Fibroblast of lung (primary cell): ENCODE measurements at regions not wholly inside any gene's neighbourhood (a gene's known extent, or its start where the extent isn't known, plus 50 kb on each side); places are given as distances from the start of the nearest gene placed in this dataset.
A peak's percentile ranks its signal among the peaks of the same experiment; 100 is the strongest.

ENCODE experiments used
- DNase-seq, 2 donors: peaks; one replicate each; pipeline versions ENCODE4 v3.0.0 to v3.0.0-alpha.2; 2010; ENCODE audit warnings: low read depth in 2 of 2
- H2AFZ ChIP-seq: 2 replicates; pipeline ENCODE4 v1.5.1; 2012; ENCODE audit warnings: low read length, control low read depth, inconsistent platforms
- H3K27ac ChIP-seq: 2 replicates; pipeline ENCODE4 v1.5.1; 2011; ENCODE audit warnings: low read length, control low read depth; ENCODE audit not compliant: insufficient read depth
- H3K27me3 ChIP-seq: 2 replicates; pipeline ENCODE4 v1.5.1; 2011; ENCODE audit warnings: mild to moderate bottlenecking, low read length; ENCODE audit not compliant: control insufficient read depth, insufficient read depth
- H3K36me3 ChIP-seq: 2 replicates; pipeline ENCODE4 v1.5.1; 2011; ENCODE audit warnings: low read length; ENCODE audit not compliant: control insufficient read depth, insufficient read depth
- H3K4me1 ChIP-seq: 2 replicates; pipeline ENCODE4 v1.5.1; 2011; ENCODE audit warnings: low read length; ENCODE audit not compliant: control insufficient read depth, insufficient read depth; ENCODE audit errors: extremely low read depth
- H3K4me2 ChIP-seq: 2 replicates; pipeline ENCODE4 v1.5.1; 2011; ENCODE audit warnings: low read length, control low read depth; ENCODE audit not compliant: insufficient read depth; ENCODE audit errors: extremely low read depth
- H3K4me3 ChIP-seq, 4 experiments: fragments of 200-600 bp in 1 of 4; sonication (generic) in 1 of 4; replicated peaks in 1 of 4; 2 replicates each; pipeline ENCODE4 v1.5.1; 2011 to 2016; ENCODE audit warnings: low read length in 4 of 4, low read depth in 3 of 4, mild to moderate bottlenecking in 3 of 4, control low read depth in 2 of 4, inconsistent platforms in 1 of 4, mixed read lengths in 1 of 4; ENCODE audit not compliant: insufficient read depth in 1 of 4; ENCODE audit errors: control extremely low read depth in 1 of 4
- H3K79me2 ChIP-seq: 2 replicates; pipeline ENCODE4 v1.5.1; 2012; ENCODE audit warnings: mild to moderate bottlenecking, low read length, inconsistent platforms; ENCODE audit not compliant: control insufficient read depth, insufficient read depth
- H3K9ac ChIP-seq: 2 replicates; pipeline ENCODE4 v1.5.1; 2011; ENCODE audit warnings: mild to moderate bottlenecking, low read length, control low read depth; ENCODE audit not compliant: insufficient read depth
- H3K9me3 ChIP-seq: 2 replicates; pipeline ENCODE4 v1.5.1; 2012; ENCODE audit warnings: low read depth, low read length; ENCODE audit not compliant: control insufficient read depth, insufficient read depth
- H4K20me1 ChIP-seq: 2 replicates; pipeline ENCODE4 v1.5.1; 2011; ENCODE audit warnings: low read length; ENCODE audit not compliant: control insufficient read depth, insufficient read depth; ENCODE audit errors: extremely low read depth
- EZH2 ChIP-seq: IDR thresholded peaks from 2 replicates; pipeline ENCODE4 v1.5.1; 2012; ENCODE audit warnings: low read length, control low read depth, mild to moderate bottlenecking; ENCODE audit errors: missing control alignments
- TF ChIP-seq, protein P1 (sequence below), 2 donors: IDR thresholded peaks in 1 of 2; conservative IDR thresholded peaks in 1 of 2; 1 replicate in 1 of 2; 2 replicates in 1 of 2; pipeline ENCODE4 v1.5.1; 2011 to 2012; ENCODE audit warnings: low read length in 2 of 2, control low read depth in 1 of 2, inconsistent platforms in 1 of 2, low read depth in 1 of 2, mild to moderate bottlenecking in 1 of 2

DNA sequence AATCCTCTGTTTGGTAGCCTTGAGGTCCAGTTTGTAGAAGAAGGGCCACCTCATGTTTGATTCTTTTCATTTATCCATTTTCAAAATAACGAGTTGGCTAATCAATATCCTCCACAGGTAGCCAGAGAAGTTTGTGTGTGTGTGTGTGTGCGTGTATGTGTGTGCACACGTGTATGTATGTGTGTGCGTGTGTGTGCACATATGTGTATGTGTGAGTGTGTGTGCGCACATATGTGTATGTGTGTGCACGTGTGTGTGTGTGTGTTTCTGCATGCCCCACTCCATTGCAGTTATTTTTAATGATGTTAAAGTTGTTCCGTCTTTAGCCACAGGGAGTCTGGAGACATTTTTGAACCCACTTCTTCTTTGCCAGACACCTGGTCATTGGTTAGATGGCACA, 112.8 kb upstream of the PRKCQ start:
- H3K4me1 ChIP-seq, result no peaks in the 10 kb centered on the region
- no peak overlapping the region for H2AFZ ChIP-seq
- no peaks in the 10 kb centered on the region for H3K79me2 ChIP-seq
- H3K4me2 ChIP-seq, result no peak overlapping the region
- no peaks in the 10 kb centered on the region for H3K27me3 ChIP-seq
- no peak overlapping the region for H3K27ac ChIP-seq
- H3K9ac ChIP-seq, result no peak overlapping the region
- DNase-seq, result no peak
- no peak overlapping the region for H3K4me3 ChIP-seq
- H3K9me3 ChIP-seq, result no peaks in the 10 kb centered on the region
- no peaks in the 10 kb centered on the region for H4K20me1 ChIP-seq
- no peaks in the 10 kb centered on the region for H3K36me3 ChIP-seq
- TF ChIP-seq, protein P1, sequence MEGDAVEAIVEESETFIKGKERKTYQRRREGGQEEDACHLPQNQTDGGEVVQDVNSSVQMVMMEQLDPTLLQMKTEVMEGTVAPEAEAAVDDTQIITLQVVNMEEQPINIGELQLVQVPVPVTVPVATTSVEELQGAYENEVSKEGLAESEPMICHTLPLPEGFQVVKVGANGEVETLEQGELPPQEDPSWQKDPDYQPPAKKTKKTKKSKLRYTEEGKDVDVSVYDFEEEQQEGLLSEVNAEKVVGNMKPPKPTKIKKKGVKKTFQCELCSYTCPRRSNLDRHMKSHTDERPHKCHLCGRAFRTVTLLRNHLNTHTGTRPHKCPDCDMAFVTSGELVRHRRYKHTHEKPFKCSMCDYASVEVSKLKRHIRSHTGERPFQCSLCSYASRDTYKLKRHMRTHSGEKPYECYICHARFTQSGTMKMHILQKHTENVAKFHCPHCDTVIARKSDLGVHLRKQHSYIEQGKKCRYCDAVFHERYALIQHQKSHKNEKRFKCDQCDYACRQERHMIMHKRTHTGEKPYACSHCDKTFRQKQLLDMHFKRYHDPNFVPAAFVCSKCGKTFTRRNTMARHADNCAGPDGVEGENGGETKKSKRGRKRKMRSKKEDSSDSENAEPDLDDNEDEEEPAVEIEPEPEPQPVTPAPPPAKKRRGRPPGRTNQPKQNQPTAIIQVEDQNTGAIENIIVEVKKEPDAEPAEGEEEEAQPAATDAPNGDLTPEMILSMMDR (conservative IDR thresholded peaks at IDR 0.05 in 1 of 2, IDR thresholded peaks at IDR 0.05 in 1 of 2; ENCODE audit: low read depth in 1 of 2, low read length in 2 of 2), result no peak
- no peak for TF ChIP-seq EZH2

DNA sequence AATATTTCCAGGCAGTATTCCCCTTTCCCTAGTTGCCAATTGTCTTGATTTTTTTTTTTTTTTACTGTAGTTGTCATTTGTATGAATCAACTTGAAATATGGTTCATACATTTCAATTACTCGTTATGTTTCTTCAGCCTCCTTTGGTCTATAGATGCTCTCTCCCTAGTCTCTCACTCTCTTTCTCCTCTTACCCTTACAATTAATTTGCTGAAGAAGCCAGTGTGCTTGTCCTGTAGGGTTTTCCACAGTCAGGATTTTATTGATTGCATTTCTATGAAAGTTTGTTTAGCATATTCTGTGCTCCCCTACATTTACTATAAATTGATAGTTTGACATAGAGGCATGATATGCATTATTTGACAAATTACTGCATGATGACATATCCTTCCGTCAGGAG, 112.0 kb upstream of the PRKCQ start:
- DNase-seq, result no peak
- no peak for TF ChIP-seq EZH2
- TF ChIP-seq, protein P1 (conservative IDR thresholded peaks at IDR 0.05 in 1 of 2, IDR thresholded peaks at IDR 0.05 in 1 of 2; ENCODE audit: low read depth in 1 of 2, low read length in 2 of 2), result no peak
- no peak overlapping the region for H3K4me3 ChIP-seq
- H3K9ac ChIP-seq, result no peak overlapping the region
- H4K20me1 ChIP-seq, result no peaks in the 10 kb centered on the region
- no peaks in the 10 kb centered on the region for H3K79me2 ChIP-seq
- H3K27me3 ChIP-seq, result no peaks in the 10 kb centered on the region
- H3K27ac ChIP-seq, result no peak overlapping the region
- no peaks in the 10 kb centered on the region for H3K9me3 ChIP-seq
- H3K4me1 ChIP-seq, result no peaks in the 10 kb centered on the region
- no peak overlapping the region for H3K4me2 ChIP-seq
- H3K36me3 ChIP-seq, result no peaks in the 10 kb centered on the region
- H2AFZ ChIP-seq, result no peak overlapping the region

DNA sequence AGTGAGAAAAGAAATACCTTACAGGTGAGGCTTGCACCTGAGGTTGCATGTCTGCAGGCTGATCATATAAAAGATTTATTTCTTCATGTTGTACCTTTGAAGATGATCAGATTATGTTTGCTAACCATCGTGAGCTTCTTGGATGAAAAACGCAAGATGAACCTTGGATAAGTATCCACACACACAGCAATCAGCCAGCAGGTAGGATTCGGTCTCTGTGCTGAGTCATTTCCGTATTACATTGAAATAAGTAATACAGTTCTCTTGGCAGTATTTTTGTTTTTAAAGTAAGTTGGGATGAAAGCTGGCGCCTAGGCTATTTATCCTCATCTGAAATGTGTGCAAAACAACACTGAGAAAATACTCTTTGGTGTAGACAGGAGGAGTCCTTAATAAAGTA, 109.0 kb upstream of the PRKCQ start:
- Histone ChIP-seq H3K4me2 (no peak overlapping the region), H3K79me2 (no peaks in the 10 kb centered on the region), H2AFZ (no peak overlapping the region), H3K36me3 (no peaks in the 10 kb centered on the region), H3K27me3 (no peaks in the 10 kb centered on the region), H3K27ac (no peak overlapping the region), H3K4me3 (no peak overlapping the region), H4K20me1 (no peaks in the 10 kb centered on the region), H3K9me3 (no peaks in the 10 kb centered on the region), H3K4me1 (no peaks in the 10 kb centered on the region), H3K9ac (no peak overlapping the region)
- no peak for TF ChIP-seq EZH2
- TF ChIP-seq, protein P1 (conservative IDR thresholded peaks at IDR 0.05 in 1 of 2, IDR thresholded peaks at IDR 0.05 in 1 of 2; ENCODE audit: low read depth in 1 of 2, low read length in 2 of 2), result no peak
- peak in 1 of 2 donors; percentile 45 for DNase-seq
